ENCODE measurements at regions not wholly inside any gene's neighbourhood (a gene's known extent, or its start where the extent isn't known, plus 50 kb on each side); places are given as distances from the start of the nearest gene placed in this dataset.

GRCh38 chr5:54639621-54640020 is 122.1 kb downstream of the SNX18 start:
- DNase-seq = no peak

- no peak for DNase-seq
These were observed 120.5 kb downstream of the SNX18 start for GRCh38 chr5:54638106-54638505.

GRCh38 chr5:54637654-54638053 is 120.1 kb downstream of the SNX18 start:
- no peak for DNase-seq

GRCh38 chr5:54634089-54634488 is 116.5 kb downstream of the SNX18 start:
- DNase-seq = no peak

GRCh38 chr5:54632131-54632701 is 114.7 kb downstream of the SNX18 start:
- DNase-seq = no peak

GRCh38 chr5:54630738-54631359 is 113.3 kb downstream of the SNX18 start:
- DNase-seq = no peak

GRCh38 chr5:54629115-54629514 is 111.6 kb downstream of the SNX18 start:
- no peak for DNase-seq

GRCh38 chr5:54628050-54628449 is 110.5 kb downstream of the SNX18 start:
- no peak for DNase-seq

- DNase-seq = no peak
These were observed 108.8 kb downstream of the SNX18 start for GRCh38 chr5:54626407-54626806.

- peak; percentile 81 for DNase-seq
These were observed 107.4 kb downstream of the SNX18 start for GRCh38 chr5:54624805-54625568.

- no peak for DNase-seq
These were observed 104.2 kb downstream of the SNX18 start for GRCh38 chr5:54621709-54622108.

GRCh38 chr5:54621048-54621447 is 103.5 kb downstream of the SNX18 start:
- no peak for DNase-seq

- no peak for DNase-seq
These were observed 102.8 kb downstream of the SNX18 start for GRCh38 chr5:54620141-54620933.

- no peak for DNase-seq
These were observed 102.2 kb downstream of the SNX18 start for GRCh38 chr5:54619731-54620130.

- no peak for DNase-seq
These were observed 99.1 kb downstream of the SNX18 start for GRCh38 chr5:54616518-54617220.

- peak; percentile 53 for DNase-seq
These were observed 98.5 kb downstream of the SNX18 start for GRCh38 chr5:54616031-54616430.

- no peak for DNase-seq
These were observed 97.8 kb downstream of the SNX18 start for GRCh38 chr5:54615381-54615780.

GRCh38 chr5:54612711-54613110 is 95.2 kb downstream of the SNX18 start:
- no peak for DNase-seq

GRCh38 chr5:54611290-54611951 is 93.9 kb downstream of the SNX18 start:
- peak; percentile 41 for DNase-seq

GRCh38 chr5:54610197-54610944 is 92.8 kb downstream of the SNX18 start:
- DNase-seq = peak; percentile 52

GRCh38 chr5:54608423-54609085 is 91.0 kb downstream of the SNX18 start:
- DNase-seq = no peak
